CD4-positive, CD25-positive, alpha-beta regulatory T cell (primary cell): ENCODE measurements at regions not wholly inside any gene's neighbourhood (a gene's known extent, or its start where the extent isn't known, plus 50 kb on each side); places are given as distances from the start of the nearest gene placed in this dataset.
"Not testable (repeated sequence)": the region's sequence is repeated elsewhere in the genome, so short reads cannot be mapped to it uniquely, and the experiment has no call there.

ENCODE experiments used
- ATAC-seq, 2 donors: fragments of 150-1000 bp; cut with Tn5 transposase; one replicate each; pipeline ENCODE4 v1.10.0; 2021; ENCODE audit warnings: low read depth in 2 of 2, moderate number of reproducible peaks in 2 of 2, moderate library complexity in 1 of 2
- DNase-seq, 3 donors: peaks; one replicate each; pipeline versions ENCODE4 v3.0.0 to v3.0.0-alpha.2; 2012 to 2022; ENCODE audit warnings: mixed read lengths in 1 of 3
- H3K27ac ChIP-seq: one replicate; pipeline ENCODE4 v1.7.0; 2013; ENCODE audit warnings: mild to moderate bottlenecking, low read length; ENCODE audit not compliant: insufficient read depth, poor library complexity, severe bottlenecking
- H3K27me3 ChIP-seq: one replicate; pipeline ENCODE4 v1.7.0; 2013; ENCODE audit warnings: low read length; ENCODE audit not compliant: control insufficient read depth, insufficient read depth
- H3K36me3 ChIP-seq: one replicate; pipeline ENCODE4 v1.7.0; 2013; ENCODE audit warnings: mild to moderate bottlenecking, low read length, moderate library complexity; ENCODE audit not compliant: control insufficient read depth, insufficient read depth
- H3K4me1 ChIP-seq: 2 replicates; pipeline ENCODE4 v1.7.0; 2013; ENCODE audit warnings: mild to moderate bottlenecking, low read length; ENCODE audit not compliant: insufficient read depth, control insufficient read depth, poor library complexity, severe bottlenecking
- H3K4me3 ChIP-seq: one replicate; pipeline ENCODE4 v1.7.0; 2013; ENCODE audit warnings: low read depth, mild to moderate bottlenecking, low read length, moderate library complexity
- H3K9me3 ChIP-seq, 2 experiments: 1 replicate in 1 of 2; 2 replicates in 1 of 2; pipeline ENCODE4 v1.7.0; 2013; ENCODE audit warnings: low read length in 2 of 2, mild to moderate bottlenecking in 1 of 2, moderate library complexity in 1 of 2; ENCODE audit not compliant: control insufficient read depth in 2 of 2
- H3K27ac Mint-ChIP-seq, 3 donors: one replicate each; pipeline ENCODE4 v1.8.0; 2020 to 2022; ENCODE audit warnings: mild to moderate bottlenecking in 3 of 3, mixed read lengths in 3 of 3, moderate library complexity in 2 of 3
- H3K27me3 Mint-ChIP-seq: one replicate; pipeline ENCODE4 v1.8.0; 2022; ENCODE audit warnings: mild to moderate bottlenecking, mixed read lengths
- H3K36me3 Mint-ChIP-seq: one replicate; pipeline ENCODE4 v1.8.0; 2020; ENCODE audit warnings: mixed read lengths
- H3K4me1 Mint-ChIP-seq, 4 donors: one replicate each; pipeline ENCODE4 v1.8.0; 2020 to 2022; ENCODE audit warnings: mixed read lengths in 4 of 4, mild to moderate bottlenecking in 1 of 4
- H3K4me3 Mint-ChIP-seq, 4 donors: one replicate each; pipeline ENCODE4 v1.8.0; 2020 to 2022; ENCODE audit warnings: mild to moderate bottlenecking in 4 of 4, mixed read lengths in 4 of 4, moderate library complexity in 3 of 4
- H3K9me3 Mint-ChIP-seq, 7 donors: one replicate each; pipeline ENCODE4 v1.8.0; 2020 to 2022; ENCODE audit warnings: mixed read lengths in 7 of 7, mild to moderate bottlenecking in 3 of 7, moderate library complexity in 2 of 7

- Histone ChIP-seq H3K4me1 (no peaks in the 10 kb centered on the region), H3K36me3 (no peaks in the 10 kb centered on the region), H3K4me3 (no peak overlapping the region), H3K9me3 (no peaks in the 10 kb centered on the region), H3K27ac (no peak overlapping the region), H3K27me3 (no peaks in the 10 kb centered on the region)
- Mint-ChIP-seq H3K4me3 (no peak overlapping the region), H3K9me3 (peaks cover 0 to 4% (median 0%) of the 10 kb centered on the region in 7 donors), H3K27ac (no peak overlapping the region), H3K27me3 (no peaks in the 10 kb centered on the region), H3K4me1 (peaks cover 0 to 5% (median under 1%) of the 10 kb centered on the region in 4 donors), H3K36me3 (no peaks in the 10 kb centered on the region)
- DNase-seq (no peak), ATAC-seq (no peak)
Observed at GRCh38 chr9:31188496-31188895, 1195.9 kb upstream of the ACO1 start.

GRCh38 chr9:31210978-31211570 lies 1173.4 kb upstream of the ACO1 start:
- Mint-ChIP-seq H3K36me3 (no peaks in the 10 kb centered on the region), H3K4me1 (peaks cover 11 to 27% (median 13%) of the 10 kb centered on the region in 4 donors), H3K27ac (peak overlapping the region in 1 of 3 donors; percentile 60), H3K9me3 (peaks cover 0 to 6% (median 1%) of the 10 kb centered on the region in 7 donors), H3K4me3 (peak overlapping the region in 2 of 4 donors; percentile 6 to 12), H3K27me3 (no peaks in the 10 kb centered on the region)
- Histone ChIP-seq H3K9me3 (no peaks in the 10 kb centered on the region), H3K4me3 (no peak overlapping the region), H3K27me3 (no peaks in the 10 kb centered on the region), H3K27ac (no peak overlapping the region), H3K36me3 (no peaks in the 10 kb centered on the region), H3K4me1 (no peaks in the 10 kb centered on the region)
- DNase-seq, result peak in 2 of 3 donors; percentile 7 to 8
- peak; percentile 34 to 46 for ATAC-seq

GRCh38 chr9:31229976-31230375 lies 1154.5 kb upstream of the ACO1 start:
- not testable (repeated sequence) for H3K27me3 Mint-ChIP-seq, H3K36me3 Mint-ChIP-seq, H3K4me3 Mint-ChIP-seq

GRCh38 chr9:31232485-31232884 lies 1152.0 kb upstream of the ACO1 start:
- H3K36me3 ChIP-seq, result no peaks in the 10 kb centered on the region
- no peaks in the 10 kb centered on the region for H3K36me3 Mint-ChIP-seq
- H3K27me3 ChIP-seq, result no peaks in the 10 kb centered on the region
- no peak overlapping the region for H3K27ac ChIP-seq
- H3K4me3 ChIP-seq, result no peak overlapping the region
- no peak overlapping the region for H3K4me3 Mint-ChIP-seq
- peaks cover 3% of the 10 kb centered on the region for H3K4me1 ChIP-seq
- ATAC-seq (no peak), DNase-seq (no peak)
- H3K9me3 Mint-ChIP-seq, result peaks cover 0 to 21% (median 2%) of the 10 kb centered on the region in 7 donors
- H3K9me3 ChIP-seq, result peaks cover 0 to 2% of the 10 kb centered on the region in 2 experiments
- no peaks in the 10 kb centered on the region for H3K27me3 Mint-ChIP-seq
- H3K27ac Mint-ChIP-seq, result no peak overlapping the region
- peaks cover 8 to 16% (median 12%) of the 10 kb centered on the region in 4 donors for H3K4me1 Mint-ChIP-seq

More at GRCh38 chr9:31229976-31230375, 1154.5 kb upstream of the ACO1 start:
- ATAC-seq, H3K27me3 ChIP-seq, H3K4me1 Mint-ChIP-seq, DNase-seq, H3K4me3 ChIP-seq, H3K36me3 ChIP-seq, H3K9me3 ChIP-seq, H3K4me1 ChIP-seq, H3K27ac Mint-ChIP-seq, H3K27ac ChIP-seq: not testable (repeated sequence)
- peaks cover 0 to 29% (median 5%) of the 10 kb centered on the region in 7 donors for H3K9me3 Mint-ChIP-seq

- Histone ChIP-seq H3K9me3 (no peaks in the 10 kb centered on the region), H3K36me3 (no peaks in the 10 kb centered on the region)
- no peak for ATAC-seq
Observed at GRCh38 chr9:31236344-31236743, 1148.1 kb upstream of the ACO1 start.

GRCh38 chr9:31243386-31243785 lies 1141.1 kb upstream of the ACO1 start:
- H3K27ac Mint-ChIP-seq, result peak overlapping the region in 1 of 3 donors; percentile 23

More at GRCh38 chr9:31236344-31236743, 1148.1 kb upstream of the ACO1 start:
- H3K4me1 ChIP-seq, result peaks cover 3% of the 10 kb centered on the region
- no peak overlapping the region for H3K27ac ChIP-seq
- H3K4me3 ChIP-seq, result no peak overlapping the region
- no peaks in the 10 kb centered on the region for H3K27me3 Mint-ChIP-seq
- H3K27ac Mint-ChIP-seq, result no peak overlapping the region
- H3K27me3 ChIP-seq, result no peaks in the 10 kb centered on the region
- H3K9me3 Mint-ChIP-seq, result peaks cover 0 to 2% (median 0%) of the 10 kb centered on the region in 7 donors
- no peak for DNase-seq
- peaks cover 10 to 25% (median 12%) of the 10 kb centered on the region in 4 donors for H3K4me1 Mint-ChIP-seq
- no peaks in the 10 kb centered on the region for H3K36me3 Mint-ChIP-seq
- peak overlapping the region in 1 of 4 donors; percentile 4 for H3K4me3 Mint-ChIP-seq

GRCh38 chr9:31248156-31248555 lies 1136.3 kb upstream of the ACO1 start:
- Histone ChIP-seq H3K4me1 (no peaks in the 10 kb centered on the region), H3K27me3 (no peaks in the 10 kb centered on the region), H3K4me3 (no peak overlapping the region), H3K27ac (no peak overlapping the region), H3K36me3 (no peaks in the 10 kb centered on the region), H3K9me3 (no peaks in the 10 kb centered on the region)
- Mint-ChIP-seq H3K4me3 (no peak overlapping the region), H3K4me1 (peaks cover 0 to 6% (median 4%) of the 10 kb centered on the region in 4 donors), H3K27ac (no peak overlapping the region), H3K9me3 (peaks cover 0 to 8% (median 3%) of the 10 kb centered on the region in 7 donors), H3K36me3 (no peaks in the 10 kb centered on the region), H3K27me3 (no peaks in the 10 kb centered on the region)
- DNase-seq (no peak), ATAC-seq (no peak)

More at GRCh38 chr9:31243386-31243785, 1141.1 kb upstream of the ACO1 start:
- Histone ChIP-seq H3K36me3 (no peaks in the 10 kb centered on the region), H3K4me1 (no peaks in the 10 kb centered on the region), H3K27me3 (no peaks in the 10 kb centered on the region), H3K9me3 (no peaks in the 10 kb centered on the region), H3K4me3 (no peak overlapping the region), H3K27ac (no peak overlapping the region)
- no peaks in the 10 kb centered on the region for H3K36me3 Mint-ChIP-seq
- H3K27me3 Mint-ChIP-seq, result no peaks in the 10 kb centered on the region
- H3K4me3 Mint-ChIP-seq, result no peak overlapping the region
- peaks cover 0 to 8% (median 0%) of the 10 kb centered on the region in 7 donors for H3K9me3 Mint-ChIP-seq
- no peak for DNase-seq
- H3K4me1 Mint-ChIP-seq, result peaks cover 0 to 6% (median 2%) of the 10 kb centered on the region in 4 donors
- ATAC-seq, result no peak

- Mint-ChIP-seq H3K27me3 (no peaks in the 10 kb centered on the region), H3K4me1 (peaks cover 0 to 6% (median 2%) of the 10 kb centered on the region in 4 donors), H3K9me3 (peaks cover 0 to 8% (median 4%) of the 10 kb centered on the region in 7 donors), H3K36me3 (no peaks in the 10 kb centered on the region), H3K4me3 (no peak overlapping the region), H3K27ac (no peak overlapping the region)
- H3K36me3 ChIP-seq, result no peaks in the 10 kb centered on the region
- H3K4me1 ChIP-seq, result no peaks in the 10 kb centered on the region
- peaks cover 0 to 3% of the 10 kb centered on the region in 2 experiments for H3K9me3 ChIP-seq
- H3K27me3 ChIP-seq, result no peaks in the 10 kb centered on the region
- DNase-seq (no peak), ATAC-seq (no peak)
- no peak overlapping the region for H3K4me3 ChIP-seq
- H3K27ac ChIP-seq, result no peak overlapping the region
Observed at GRCh38 chr9:31251386-31251785, 1133.1 kb upstream of the ACO1 start.
